GM19455 (cell line): ENCODE measurements at regions not wholly inside any gene's neighbourhood (a gene's known extent, or its start where the extent isn't known, plus 50 kb on each side); places are given as distances from the start of the nearest gene placed in this dataset.
"Not testable (repeated sequence)": the region's sequence is repeated elsewhere in the genome, so short reads cannot be mapped to it uniquely, and the experiment has no call there.

Source experiments
- ATAC-seq: cut with Tn5 transposase; IDR thresholded peaks from one replicate; pipeline ENCODE4 v1.9.1; 2021; ENCODE audit not compliant: unreplicated experiment

GRCh38 chr3:152148579-152148978, 120.2 kb upstream of the MBNL1 start:
- ATAC-seq = no peak

GRCh38 chr3:152149832-152150231, 118.9 kb upstream of the MBNL1 start:
- ATAC-seq = no peak

- ATAC-seq = no peak
These were observed 117.4 kb upstream of the MBNL1 start for GRCh38 chr3:152151216-152151876.

- not testable (repeated sequence) for ATAC-seq
These were observed 116.6 kb upstream of the MBNL1 start for GRCh38 chr3:152151877-152152765.

- not testable (repeated sequence) for ATAC-seq
These were observed 115.6 kb upstream of the MBNL1 start for GRCh38 chr3:152153115-152153514.

GRCh38 chr3:152155246-152156020, 113.3 kb upstream of the MBNL1 start:
- no peak for ATAC-seq

- ATAC-seq = no peak
These were observed 111.8 kb upstream of the MBNL1 start for GRCh38 chr3:152156880-152157279.

GRCh38 chr3:152157337-152157736, 111.4 kb upstream of the MBNL1 start:
- ATAC-seq = no peak

GRCh38 chr3:152159328-152159727, 109.4 kb upstream of the MBNL1 start:
- no peak for ATAC-seq

GRCh38 chr3:152160350-152161011, 108.2 kb upstream of the MBNL1 start:
- no peak for ATAC-seq

- ATAC-seq = no peak
These were observed 96.3 kb upstream of the MBNL1 start for GRCh38 chr3:152172460-152172859.

- ATAC-seq = no peak
These were observed 95.1 kb upstream of the MBNL1 start for GRCh38 chr3:152173627-152174026.

GRCh38 chr3:152174876-152175527, 93.7 kb upstream of the MBNL1 start:
- no peak for ATAC-seq

- ATAC-seq = no peak
These were observed 93.2 kb upstream of the MBNL1 start for GRCh38 chr3:152175528-152175889.

- ATAC-seq = no peak
These were observed 92.5 kb upstream of the MBNL1 start for GRCh38 chr3:152176241-152176640.

GRCh38 chr3:152176998-152177397, 91.7 kb upstream of the MBNL1 start:
- no peak for ATAC-seq

- peak; percentile 76 for ATAC-seq
These were observed 91.0 kb upstream of the MBNL1 start for GRCh38 chr3:152177757-152178156.

GRCh38 chr3:152183473-152183872, 85.3 kb upstream of the MBNL1 start:
- peak; percentile 81 for ATAC-seq

GRCh38 chr3:152184971-152185686, 83.6 kb upstream of the MBNL1 start:
- ATAC-seq = no peak
